ENCODE measurements at regions not wholly inside any gene's neighbourhood (a gene's known extent, or its start where the extent isn't known, plus 50 kb on each side); places are given as distances from the start of the nearest gene placed in this dataset.

DNA sequence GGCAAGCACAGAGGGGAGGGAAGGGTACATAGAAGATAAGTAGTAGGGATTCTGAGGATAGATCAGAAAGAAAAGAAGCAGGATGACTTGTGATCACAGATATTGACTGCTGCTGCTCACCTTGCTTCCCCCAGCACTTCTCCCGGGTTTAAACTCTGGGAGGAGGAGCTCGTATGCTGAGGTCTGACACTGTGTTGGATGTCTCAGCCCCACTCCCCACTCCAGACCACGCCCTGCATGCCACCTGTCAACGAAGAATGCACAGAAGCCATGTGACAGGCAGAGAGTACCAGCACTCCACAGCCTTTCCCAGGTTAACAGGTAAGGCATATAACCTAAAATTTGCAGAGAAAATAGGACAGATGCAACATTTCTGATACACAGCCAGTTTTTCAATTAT is 388.9 kb downstream of the TNS3 start:
- TF ChIP-seq REST (IDR thresholded peaks at IDR 0.05; ENCODE audit: low read depth, low read length) = no peak
- no peak for TF ChIP-seq SREBF1 (IDR thresholded peaks at IDR 0.05; ENCODE audit: low read length)
- no peak for TF ChIP-seq SMC3 (IDR thresholded peaks at IDR 0.05; ENCODE audit: borderline replicate concordance, low read length)
